ENCODE measurements at regions not wholly inside any gene's neighbourhood (a gene's known extent, or its start where the extent isn't known, plus 50 kb on each side); places are given as distances from the start of the nearest gene placed in this dataset.

DNA sequence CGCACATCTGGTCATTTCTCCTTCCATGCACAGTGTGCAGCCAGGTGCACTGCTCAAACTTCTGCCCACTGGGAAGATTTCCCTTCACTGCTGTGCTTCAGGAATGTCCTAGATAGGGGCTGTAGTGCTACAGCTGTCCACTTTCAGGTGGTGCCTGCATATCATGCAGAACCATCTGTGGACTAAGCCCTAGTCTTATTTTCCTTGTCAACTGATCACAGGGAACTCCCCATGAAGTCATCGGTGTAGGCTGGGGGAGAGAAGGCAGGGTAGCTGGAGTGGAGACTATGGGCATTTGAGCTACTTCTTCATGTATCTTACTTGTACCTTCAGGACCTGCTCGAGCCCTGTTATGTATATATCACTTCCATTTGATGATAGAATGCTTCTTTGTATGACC is 150.9 kb upstream of the PLCXD3 start:
- TF ChIP-seq, protein P1, sequence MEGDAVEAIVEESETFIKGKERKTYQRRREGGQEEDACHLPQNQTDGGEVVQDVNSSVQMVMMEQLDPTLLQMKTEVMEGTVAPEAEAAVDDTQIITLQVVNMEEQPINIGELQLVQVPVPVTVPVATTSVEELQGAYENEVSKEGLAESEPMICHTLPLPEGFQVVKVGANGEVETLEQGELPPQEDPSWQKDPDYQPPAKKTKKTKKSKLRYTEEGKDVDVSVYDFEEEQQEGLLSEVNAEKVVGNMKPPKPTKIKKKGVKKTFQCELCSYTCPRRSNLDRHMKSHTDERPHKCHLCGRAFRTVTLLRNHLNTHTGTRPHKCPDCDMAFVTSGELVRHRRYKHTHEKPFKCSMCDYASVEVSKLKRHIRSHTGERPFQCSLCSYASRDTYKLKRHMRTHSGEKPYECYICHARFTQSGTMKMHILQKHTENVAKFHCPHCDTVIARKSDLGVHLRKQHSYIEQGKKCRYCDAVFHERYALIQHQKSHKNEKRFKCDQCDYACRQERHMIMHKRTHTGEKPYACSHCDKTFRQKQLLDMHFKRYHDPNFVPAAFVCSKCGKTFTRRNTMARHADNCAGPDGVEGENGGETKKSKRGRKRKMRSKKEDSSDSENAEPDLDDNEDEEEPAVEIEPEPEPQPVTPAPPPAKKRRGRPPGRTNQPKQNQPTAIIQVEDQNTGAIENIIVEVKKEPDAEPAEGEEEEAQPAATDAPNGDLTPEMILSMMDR (IDR thresholded peaks at IDR 0.05): no peak
- no peak for TF ChIP-seq POLR2AphosphoS5 (IDR thresholded peaks at IDR 0.05)

Data from upper lobe of left lung (tissue), 4 donors.